Endodermal cell (in vitro differentiated cells): ENCODE measurements at regions not wholly inside any gene's neighbourhood (a gene's known extent, or its start where the extent isn't known, plus 50 kb on each side); places are given as distances from the start of the nearest gene placed in this dataset.
"Not testable (repeated sequence)": the region's sequence is repeated elsewhere in the genome, so short reads cannot be mapped to it uniquely, and the experiment has no call there.

Source experiments
- DNase-seq: peaks from one replicate; pipeline ENCODE4 v3.0.0-alpha.2; 2017
- H3K27ac ChIP-seq: 2 replicates; pipeline ENCODE4 v1.5.1; 2013; ENCODE audit warnings: mild to moderate bottlenecking, low read depth, low read length, moderate library complexity
- H3K27me3 ChIP-seq: 2 replicates; pipeline ENCODE4 v1.6.1; 2013; ENCODE audit warnings: mild to moderate bottlenecking, low read length, moderate library complexity; ENCODE audit not compliant: insufficient read depth, control insufficient read depth, poor library complexity, severe bottlenecking
- H3K36me3 ChIP-seq: 2 replicates; pipeline ENCODE4 v1.7.0; 2013; ENCODE audit warnings: mild to moderate bottlenecking, low read length, moderate library complexity; ENCODE audit not compliant: control insufficient read depth, insufficient read depth
- H3K4me1 ChIP-seq: one replicate; pipeline ENCODE4 v1.7.0; 2013; ENCODE audit warnings: low read length; ENCODE audit not compliant: control insufficient read depth, insufficient read depth
- H3K4me3 ChIP-seq: 2 replicates; pipeline ENCODE4 v1.5.1; 2013; ENCODE audit warnings: mild to moderate bottlenecking, low read length, moderate library complexity
- H3K9ac ChIP-seq: 2 replicates; pipeline ENCODE4 v1.6.1; 2013; ENCODE audit warnings: mild to moderate bottlenecking, low read length, moderate library complexity; ENCODE audit not compliant: poor library complexity, severe bottlenecking; ENCODE audit errors: extremely low read depth
- H3K9me3 ChIP-seq: 2 replicates; pipeline ENCODE4 v1.6.1; 2013; ENCODE audit warnings: mild to moderate bottlenecking, low read length, moderate library complexity; ENCODE audit not compliant: control insufficient read depth
- H3K27ac Mint-ChIP-seq: 2 replicates; pipeline ENCODE4 v1.8.0; 2020; ENCODE audit warnings: mixed read lengths
- H3K27me3 Mint-ChIP-seq: 2 replicates; pipeline ENCODE4 v1.8.0; 2021; ENCODE audit warnings: mild to moderate bottlenecking, mixed read lengths; ENCODE audit not compliant: insufficient read depth
- H3K36me3 Mint-ChIP-seq: 2 replicates; pipeline ENCODE4 v1.8.0; 2020; ENCODE audit warnings: low read depth, mixed read lengths
- H3K4me1 Mint-ChIP-seq: 2 replicates; pipeline ENCODE4 v1.8.0; 2020; ENCODE audit warnings: mixed read lengths
- H3K4me3 Mint-ChIP-seq: 2 replicates; pipeline ENCODE4 v1.8.0; 2020; ENCODE audit warnings: mild to moderate bottlenecking, moderate library complexity, mixed read lengths
- H3K9me3 Mint-ChIP-seq: 2 replicates; pipeline ENCODE4 v1.8.0; 2020; ENCODE audit warnings: mild to moderate bottlenecking, mixed read lengths
- CTCF ChIP-seq: fragments of 200-600 bp; sonication (generic); conservative IDR thresholded peaks from 2 replicates; pipeline ENCODE4 v1.5.0; 2021; ENCODE audit warnings: antibody characterized with exemption, mild to moderate bottlenecking
- WGBS, 2 experiments: methylation state at CpG; one replicate each; pipeline versions ENCODE4 v1.1.5 to v1.1.7; 2013; ENCODE audit warnings: missing lambda C conversion rate in 2 of 2, mixed read lengths in 1 of 2; ENCODE audit not compliant: insufficient coverage in 1 of 2, insufficient read length in 1 of 2; 5-methylcytosine and 5-hydroxymethylcytosine counted together

GRCh38 chr14:71165121-71166031 is 258.1 kb downstream of the PCNX1 start:
- H3K27ac ChIP-seq: no peak overlapping the region
- H3K4me1 ChIP-seq: no peaks in the 10 kb centered on the region
- Mint-ChIP-seq H3K9me3 (peaks cover 11% of the 10 kb centered on the region), H3K27me3 (peaks cover 1% of the 10 kb centered on the region), H3K27ac (no peak overlapping the region), H3K4me3 (no peak overlapping the region), H3K36me3 (no peaks in the 10 kb centered on the region), H3K4me1 (no peaks in the 10 kb centered on the region)
- no peaks in the 10 kb centered on the region for H3K27me3 ChIP-seq
- H3K9ac ChIP-seq: no peak overlapping the region
- H3K4me3 ChIP-seq: no peak overlapping the region
- 78 to 84% methylated on average over 6 to 15 of the region's 15 CpGs for WGBS, 2 experiments
- H3K36me3 ChIP-seq: no peaks in the 10 kb centered on the region
- no peak for DNase-seq
- H3K9me3 ChIP-seq: no peaks in the 10 kb centered on the region
- TF ChIP-seq CTCF: no peak

GRCh38 chr14:71166180-71166837 is 259.1 kb downstream of the PCNX1 start:
- Mint-ChIP-seq H3K27me3 (peaks cover 1% of the 10 kb centered on the region), H3K27ac (no peak overlapping the region), H3K4me3 (no peak overlapping the region), H3K4me1 (no peaks in the 10 kb centered on the region), H3K9me3 (peaks cover 4% of the 10 kb centered on the region), H3K36me3 (no peaks in the 10 kb centered on the region)
- no peak overlapping the region for H3K27ac ChIP-seq
- no peak overlapping the region for H3K4me3 ChIP-seq
- no peaks in the 10 kb centered on the region for H3K9me3 ChIP-seq
- H3K27me3 ChIP-seq: no peaks in the 10 kb centered on the region
- peak; percentile 62 for DNase-seq
- H3K9ac ChIP-seq: no peak overlapping the region
- no peaks in the 10 kb centered on the region for H3K36me3 ChIP-seq
- WGBS, 2 experiments: 64 to 66% methylated on average over 2 to 3 of the region's 3 CpGs
- peak; percentile 69 for TF ChIP-seq CTCF
- H3K4me1 ChIP-seq: no peaks in the 10 kb centered on the region

- H3K27ac ChIP-seq, H3K9ac ChIP-seq, H3K9me3 Mint-ChIP-seq, H3K4me3 ChIP-seq, H3K36me3 ChIP-seq, H3K27me3 ChIP-seq, H3K36me3 Mint-ChIP-seq, H3K4me1 Mint-ChIP-seq, H3K9me3 ChIP-seq, H3K27me3 Mint-ChIP-seq, H3K4me3 Mint-ChIP-seq, H3K27ac Mint-ChIP-seq, H3K4me1 ChIP-seq, DNase-seq: not testable (repeated sequence)
- 84 to 93% methylated on average over 5 to 44 of the region's 48 CpGs for WGBS, 2 experiments
Observed at GRCh38 chr14:71167325-71167950, 260.2 kb downstream of the PCNX1 start.

GRCh38 chr14:71168161-71168560 is 260.9 kb downstream of the PCNX1 start:
- not testable (repeated sequence) for H3K27ac ChIP-seq, H3K9me3 Mint-ChIP-seq, H3K4me1 Mint-ChIP-seq, H3K4me3 ChIP-seq, H3K9me3 ChIP-seq, H3K9ac ChIP-seq, H3K36me3 ChIP-seq, H3K4me3 Mint-ChIP-seq, H3K27me3 Mint-ChIP-seq, H3K27ac Mint-ChIP-seq, DNase-seq, H3K27me3 ChIP-seq, H3K4me1 ChIP-seq, H3K36me3 Mint-ChIP-seq
- WGBS, 2 experiments: 91 to 94% methylated on average over 6 to 14 of the region's 14 CpGs
